ENCODE measurements at regions not wholly inside any gene's neighbourhood (a gene's known extent, or its start where the extent isn't known, plus 50 kb on each side); places are given as distances from the start of the nearest gene placed in this dataset.

DNA sequence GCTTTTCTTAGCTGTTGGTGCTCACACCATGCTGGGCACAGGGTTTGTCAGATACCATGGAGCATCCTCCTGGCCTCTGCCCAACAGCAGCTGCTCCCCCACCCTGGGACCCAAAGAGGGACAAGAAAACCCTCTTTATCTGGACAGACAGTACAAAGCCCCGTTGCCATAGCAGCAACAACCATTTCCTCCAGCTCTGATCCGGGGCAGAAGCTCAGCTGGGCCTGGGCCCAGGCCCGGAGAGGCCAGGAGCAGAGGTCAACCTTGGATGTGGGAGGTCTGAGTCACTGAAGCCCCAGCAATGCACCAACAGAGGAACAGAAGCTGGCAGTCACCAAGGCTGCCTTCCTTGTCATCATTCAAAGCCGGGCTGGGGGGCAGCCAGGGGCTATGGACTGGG is 228.4 kb upstream of the POU3F1 start:
- Histone ChIP-seq H3K36me3 (ENCODE audit: control insufficient read depth, insufficient read depth, low read length) (no peaks in the 10 kb centered on the region), H3K4me3 (ENCODE audit: low read depth, low read length) (no peak overlapping the region), H3K9ac (ENCODE audit: low read depth, low read length) (no peak overlapping the region), H3K4me1 (ENCODE audit: control insufficient read depth, insufficient read depth, low read length) (peaks cover 29% of the 10 kb centered on the region), H3K27ac (ENCODE audit: low read depth, low read length) (no peak overlapping the region), H3K27me3 (ENCODE audit: control insufficient read depth, insufficient read depth, low read length) (no peaks in the 10 kb centered on the region), H3K9me3 (ENCODE audit: control insufficient read depth, insufficient read depth, low read length) (peaks cover 13% of the 10 kb centered on the region)

DNA sequence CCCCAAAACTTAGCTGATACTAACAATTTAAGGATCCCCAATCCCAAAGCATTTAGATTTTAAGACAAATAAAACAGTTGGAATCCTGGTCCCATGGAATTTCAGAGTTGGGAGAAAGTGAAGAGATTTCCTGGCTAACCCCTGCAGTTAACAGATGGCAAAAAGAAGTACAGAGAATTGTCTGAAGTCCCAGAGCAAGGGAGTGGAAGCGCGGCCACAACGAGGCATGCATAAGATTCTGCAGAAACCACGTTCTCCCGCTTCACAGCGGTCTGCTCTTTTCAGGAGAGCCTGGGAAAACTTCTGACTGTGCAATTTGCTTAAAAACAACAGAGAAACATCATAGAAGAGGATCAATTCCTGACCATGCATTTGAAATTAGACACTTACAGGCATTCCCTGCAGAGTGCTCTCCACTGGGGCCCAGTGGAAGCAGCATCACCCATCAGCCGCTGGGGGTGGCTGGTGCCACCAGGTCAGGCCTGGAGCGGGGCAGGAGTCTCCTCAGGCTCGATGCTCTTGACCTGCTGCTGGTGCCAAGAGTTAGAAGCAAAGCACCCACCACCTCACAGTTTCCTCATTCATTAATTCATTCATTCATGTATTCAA is 226.7 kb upstream of the POU3F1 start:
- H3K27ac ChIP-seq (ENCODE audit: low read depth, low read length), result no peak overlapping the region
- H3K9me3 ChIP-seq (ENCODE audit: control insufficient read depth, insufficient read depth, low read length), result no peaks in the 10 kb centered on the region
- no peak overlapping the region for H3K9ac ChIP-seq (ENCODE audit: low read depth, low read length)
- H3K4me3 ChIP-seq (ENCODE audit: low read depth, low read length), result no peak overlapping the region
- H3K4me1 ChIP-seq (ENCODE audit: control insufficient read depth, insufficient read depth, low read length), result peaks cover 37% of the 10 kb centered on the region
- no peaks in the 10 kb centered on the region for H3K36me3 ChIP-seq (ENCODE audit: control insufficient read depth, insufficient read depth, low read length)
- H3K27me3 ChIP-seq (ENCODE audit: control insufficient read depth, insufficient read depth, low read length), result no peaks in the 10 kb centered on the region

DNA sequence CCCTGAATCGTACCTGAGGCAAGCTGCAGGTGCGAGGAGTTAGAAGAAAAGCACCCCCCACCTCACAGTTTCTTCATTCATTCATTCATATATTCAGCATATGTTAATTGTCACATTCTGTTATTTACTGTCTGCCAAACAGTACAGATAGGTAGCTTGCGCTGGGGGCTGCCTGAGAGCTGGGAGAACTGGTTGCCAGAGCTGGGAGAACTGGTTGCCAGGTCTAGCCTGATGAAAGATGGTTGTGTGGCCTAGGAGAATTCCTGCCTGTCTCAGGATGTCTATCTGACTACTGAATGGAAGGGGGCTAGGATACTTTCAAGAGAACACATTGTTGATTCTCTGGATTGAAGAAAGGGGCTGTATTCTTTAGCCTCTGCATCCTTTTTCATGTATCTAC is 225.9 kb upstream of the POU3F1 start:
- no peak overlapping the region for H3K4me3 ChIP-seq (ENCODE audit: low read depth, low read length)
- no peaks in the 10 kb centered on the region for H3K36me3 ChIP-seq (ENCODE audit: control insufficient read depth, insufficient read depth, low read length)
- H3K9me3 ChIP-seq (ENCODE audit: control insufficient read depth, insufficient read depth, low read length), result no peaks in the 10 kb centered on the region
- H3K27ac ChIP-seq (ENCODE audit: low read depth, low read length), result no peak overlapping the region
- H3K4me1 ChIP-seq (ENCODE audit: control insufficient read depth, insufficient read depth, low read length), result peaks cover 41% of the 10 kb centered on the region
- H3K27me3 ChIP-seq (ENCODE audit: control insufficient read depth, insufficient read depth, low read length), result no peaks in the 10 kb centered on the region
- no peak overlapping the region for H3K9ac ChIP-seq (ENCODE audit: low read depth, low read length)

DNA sequence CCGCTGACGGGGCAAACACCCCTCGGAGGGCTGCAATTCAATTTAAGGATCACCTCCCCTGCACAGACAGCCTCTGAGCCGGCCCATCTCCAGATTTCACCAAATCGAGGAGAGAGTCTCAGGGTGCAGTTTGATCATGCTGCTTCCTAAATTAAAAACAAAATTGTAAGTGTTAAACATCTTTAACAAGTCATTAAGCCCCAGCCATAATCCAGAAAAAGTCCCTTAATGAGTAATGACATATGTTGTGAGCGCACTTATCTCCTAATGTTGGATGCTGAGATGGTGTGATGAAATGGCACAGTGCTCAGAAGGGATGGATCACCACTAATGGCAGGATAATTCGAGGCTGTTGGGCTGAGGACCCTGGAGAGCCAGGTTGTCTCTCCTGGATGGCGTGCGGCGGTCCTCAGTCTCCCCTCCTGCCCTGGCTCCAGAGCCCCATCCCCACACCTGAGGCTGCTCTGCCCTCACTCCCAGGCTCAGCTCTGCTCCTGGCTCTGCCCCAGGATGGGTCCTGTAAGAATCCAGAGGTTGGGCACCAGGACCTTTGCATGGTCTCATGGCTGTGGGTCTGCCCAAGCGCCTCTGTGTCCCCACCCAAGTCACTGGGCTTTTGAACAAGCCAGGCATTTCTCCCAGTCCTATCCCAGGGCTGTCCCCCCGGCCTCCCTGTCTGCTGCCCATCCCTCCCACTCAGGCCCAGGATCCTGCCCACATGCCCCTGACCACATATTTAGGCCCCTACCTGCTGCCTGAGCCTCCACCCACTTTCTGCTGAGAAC is 224.4 kb upstream of the POU3F1 start:
- no peaks in the 10 kb centered on the region for H3K27me3 ChIP-seq (ENCODE audit: control insufficient read depth, insufficient read depth, low read length)
- H3K27ac ChIP-seq (ENCODE audit: low read depth, low read length), result peak overlapping the region; percentile 92
- no peaks in the 10 kb centered on the region for H3K9me3 ChIP-seq (ENCODE audit: control insufficient read depth, insufficient read depth, low read length)
- no peaks in the 10 kb centered on the region for H3K36me3 ChIP-seq (ENCODE audit: control insufficient read depth, insufficient read depth, low read length)
- peaks cover 41% of the 10 kb centered on the region for H3K4me1 ChIP-seq (ENCODE audit: control insufficient read depth, insufficient read depth, low read length)
- H3K4me3 ChIP-seq (ENCODE audit: low read depth, low read length), result no peak overlapping the region
- H3K9ac ChIP-seq (ENCODE audit: low read depth, low read length), result no peak overlapping the region

DNA sequence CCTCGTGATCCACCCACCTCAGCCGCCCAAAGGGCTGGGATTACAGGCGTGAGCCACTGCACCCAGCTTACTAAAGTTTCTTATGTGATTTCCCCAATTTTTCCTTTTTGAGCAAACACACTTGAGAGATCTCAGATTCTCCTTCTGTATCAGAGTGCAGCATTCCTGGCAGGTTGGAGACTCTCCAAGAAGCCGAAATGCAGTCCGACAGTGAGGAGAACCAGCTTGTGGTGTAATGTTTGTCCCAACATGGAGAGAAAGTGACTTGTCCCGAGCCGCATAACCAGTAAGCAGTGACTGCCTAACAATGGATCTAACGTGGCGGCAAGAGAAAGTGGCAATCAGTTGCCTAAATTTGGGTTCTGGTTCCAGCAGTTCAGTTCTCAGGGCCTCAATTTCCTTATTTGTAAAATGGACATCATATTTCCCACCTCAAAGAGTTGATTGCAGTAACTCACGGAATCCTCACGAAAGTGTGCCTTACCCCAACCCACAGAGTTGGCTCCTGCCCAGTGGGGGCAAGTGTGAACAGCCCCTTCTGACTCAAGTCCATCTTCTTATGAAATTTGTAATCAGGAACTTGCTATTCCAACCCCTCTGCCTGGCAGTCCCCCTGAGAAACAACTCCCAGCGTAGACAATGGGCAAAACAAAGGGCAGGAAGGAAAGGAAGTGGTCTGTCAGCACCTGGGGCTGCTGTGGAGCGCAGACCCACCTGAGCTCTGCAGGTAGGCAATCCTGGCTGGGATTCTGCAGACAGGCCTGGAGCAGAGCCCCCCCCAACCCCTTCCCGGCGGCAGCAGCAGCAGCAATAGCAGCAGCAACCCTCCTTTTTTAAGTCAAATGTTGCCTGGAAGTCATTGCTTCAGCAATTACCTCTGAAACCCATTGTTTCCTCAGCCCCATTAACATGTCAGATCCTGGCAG is 223.6 kb upstream of the POU3F1 start:
- H3K9ac ChIP-seq (ENCODE audit: low read depth, low read length), result peak overlapping the region; percentile 59
- H3K27ac ChIP-seq (ENCODE audit: low read depth, low read length), result peak overlapping the region; percentile 92
- no peaks in the 10 kb centered on the region for H3K9me3 ChIP-seq (ENCODE audit: control insufficient read depth, insufficient read depth, low read length)
- no peaks in the 10 kb centered on the region for H3K36me3 ChIP-seq (ENCODE audit: control insufficient read depth, insufficient read depth, low read length)
- no peak overlapping the region for H3K4me3 ChIP-seq (ENCODE audit: low read depth, low read length)
- H3K4me1 ChIP-seq (ENCODE audit: control insufficient read depth, insufficient read depth, low read length), result peaks cover 41% of the 10 kb centered on the region
- H3K27me3 ChIP-seq (ENCODE audit: control insufficient read depth, insufficient read depth, low read length), result no peaks in the 10 kb centered on the region

DNA sequence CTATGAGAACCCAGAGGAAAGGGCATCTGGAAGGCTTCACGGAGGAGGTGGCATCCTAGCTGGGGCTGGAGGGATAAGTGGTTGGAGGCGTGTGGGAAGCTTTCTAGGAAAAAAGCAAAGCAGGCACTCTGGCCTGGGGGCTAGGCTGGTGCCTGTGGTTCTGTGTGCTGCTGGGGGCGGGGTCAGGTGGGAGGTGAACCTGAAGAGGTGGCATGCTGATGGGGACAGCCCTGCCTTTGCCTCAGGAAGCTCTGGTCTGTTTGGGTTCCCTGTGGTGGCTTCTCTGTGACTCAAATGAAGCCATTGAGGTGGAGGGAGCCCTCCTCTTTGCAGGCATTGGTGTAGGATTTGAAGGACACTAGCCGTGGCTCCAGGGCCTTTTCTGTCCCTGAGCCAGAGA is 221.6 kb upstream of the POU3F1 start:
- H3K27me3 ChIP-seq (ENCODE audit: control insufficient read depth, insufficient read depth, low read length), result no peaks in the 10 kb centered on the region
- peak overlapping the region; percentile 17 for H3K27ac ChIP-seq (ENCODE audit: low read depth, low read length)
- H3K9ac ChIP-seq (ENCODE audit: low read depth, low read length), result no peak overlapping the region
- H3K36me3 ChIP-seq (ENCODE audit: control insufficient read depth, insufficient read depth, low read length), result no peaks in the 10 kb centered on the region
- no peak overlapping the region for H3K4me3 ChIP-seq (ENCODE audit: low read depth, low read length)
- H3K9me3 ChIP-seq (ENCODE audit: control insufficient read depth, insufficient read depth, low read length), result no peaks in the 10 kb centered on the region
- peaks cover 39% of the 10 kb centered on the region for H3K4me1 ChIP-seq (ENCODE audit: control insufficient read depth, insufficient read depth, low read length)

DNA sequence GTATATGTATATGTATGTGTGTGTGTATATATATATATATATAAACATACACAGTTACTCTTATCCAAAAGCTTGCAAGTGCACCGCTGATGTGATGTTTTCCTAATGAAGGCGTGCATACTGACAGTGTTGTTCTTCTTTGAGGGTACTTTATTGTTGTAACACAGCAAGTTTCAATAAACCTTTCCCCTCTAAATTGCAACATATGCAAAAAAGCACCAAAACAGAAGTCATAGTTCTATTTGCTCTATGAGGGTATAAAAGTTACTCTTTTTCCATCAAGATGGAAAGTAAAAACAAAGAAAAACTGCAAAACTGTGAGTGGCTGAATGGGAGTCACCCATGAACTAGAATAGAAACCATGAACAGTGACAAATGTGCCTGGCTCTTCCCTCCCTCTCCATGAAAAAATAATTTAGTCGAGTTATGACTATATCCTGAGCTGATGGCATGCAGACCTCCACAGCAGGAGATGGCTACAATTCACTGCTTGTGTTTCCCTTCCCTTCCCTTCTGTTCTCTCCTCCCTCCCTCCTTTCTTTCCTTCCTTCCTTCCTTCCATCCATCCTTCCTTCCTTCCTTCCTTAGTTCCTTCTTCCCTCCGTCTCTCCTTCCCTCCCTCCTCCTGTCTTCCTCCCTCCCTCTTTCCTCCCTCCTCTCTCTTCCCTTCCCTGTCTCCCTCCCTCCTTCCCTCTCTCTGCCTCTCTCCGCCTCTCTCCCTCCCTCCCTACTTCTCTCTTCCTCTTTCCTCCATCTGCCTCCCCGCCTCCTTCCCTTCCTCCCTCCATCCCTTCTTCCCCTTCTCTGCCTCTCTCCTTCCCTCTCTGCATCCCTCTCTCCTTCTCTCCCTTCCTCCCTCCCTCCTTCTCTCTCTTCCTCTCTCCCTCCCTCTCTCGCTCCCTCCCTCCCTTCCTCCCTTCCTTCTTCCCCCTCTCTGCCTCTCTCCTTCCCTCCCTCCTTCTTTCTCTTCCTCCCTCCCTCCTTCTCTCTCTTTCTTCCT is 220.7 kb upstream of the POU3F1 start:
- H3K4me1 ChIP-seq (ENCODE audit: control insufficient read depth, insufficient read depth, low read length), result peaks cover 30% of the 10 kb centered on the region
- no peaks in the 10 kb centered on the region for H3K9me3 ChIP-seq (ENCODE audit: control insufficient read depth, insufficient read depth, low read length)
- H3K4me3 ChIP-seq (ENCODE audit: low read depth, low read length), result no peak overlapping the region

DNA sequence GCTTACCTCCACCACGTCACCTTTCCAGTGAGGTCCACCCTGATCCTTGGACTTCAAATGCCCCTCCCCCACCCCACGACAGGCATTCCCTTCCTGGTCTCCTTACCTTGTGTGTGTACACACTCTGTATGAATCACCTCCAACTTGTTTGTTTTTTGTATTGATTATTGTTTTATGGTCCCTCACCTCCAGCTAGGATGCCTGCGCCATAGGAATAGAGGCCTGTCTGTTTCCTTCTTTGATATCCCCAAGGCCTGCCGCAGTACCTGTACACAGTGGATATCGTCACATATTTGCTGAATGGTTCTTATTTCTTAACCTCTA is 219.6 kb upstream of the POU3F1 start:
- H3K27me3 ChIP-seq (ENCODE audit: control insufficient read depth, insufficient read depth, low read length), result no peaks in the 10 kb centered on the region
- H3K9me3 ChIP-seq (ENCODE audit: control insufficient read depth, insufficient read depth, low read length), result no peaks in the 10 kb centered on the region
- H3K27ac ChIP-seq (ENCODE audit: low read depth, low read length), result no peak overlapping the region
- peaks cover 22% of the 10 kb centered on the region for H3K4me1 ChIP-seq (ENCODE audit: control insufficient read depth, insufficient read depth, low read length)
- no peaks in the 10 kb centered on the region for H3K36me3 ChIP-seq (ENCODE audit: control insufficient read depth, insufficient read depth, low read length)
- H3K9ac ChIP-seq (ENCODE audit: low read depth, low read length), result no peak overlapping the region
- H3K4me3 ChIP-seq (ENCODE audit: low read depth, low read length), result no peak overlapping the region

More for the DNA sequence above, 220.7 kb upstream of the POU3F1 start:
- Histone ChIP-seq H3K27me3 (ENCODE audit: control insufficient read depth, insufficient read depth, low read length) (no peaks in the 10 kb centered on the region), H3K9ac (ENCODE audit: low read depth, low read length) (no peak overlapping the region), H3K36me3 (ENCODE audit: control insufficient read depth, insufficient read depth, low read length) (no peaks in the 10 kb centered on the region), H3K27ac (ENCODE audit: low read depth, low read length) (no peak overlapping the region)

DNA sequence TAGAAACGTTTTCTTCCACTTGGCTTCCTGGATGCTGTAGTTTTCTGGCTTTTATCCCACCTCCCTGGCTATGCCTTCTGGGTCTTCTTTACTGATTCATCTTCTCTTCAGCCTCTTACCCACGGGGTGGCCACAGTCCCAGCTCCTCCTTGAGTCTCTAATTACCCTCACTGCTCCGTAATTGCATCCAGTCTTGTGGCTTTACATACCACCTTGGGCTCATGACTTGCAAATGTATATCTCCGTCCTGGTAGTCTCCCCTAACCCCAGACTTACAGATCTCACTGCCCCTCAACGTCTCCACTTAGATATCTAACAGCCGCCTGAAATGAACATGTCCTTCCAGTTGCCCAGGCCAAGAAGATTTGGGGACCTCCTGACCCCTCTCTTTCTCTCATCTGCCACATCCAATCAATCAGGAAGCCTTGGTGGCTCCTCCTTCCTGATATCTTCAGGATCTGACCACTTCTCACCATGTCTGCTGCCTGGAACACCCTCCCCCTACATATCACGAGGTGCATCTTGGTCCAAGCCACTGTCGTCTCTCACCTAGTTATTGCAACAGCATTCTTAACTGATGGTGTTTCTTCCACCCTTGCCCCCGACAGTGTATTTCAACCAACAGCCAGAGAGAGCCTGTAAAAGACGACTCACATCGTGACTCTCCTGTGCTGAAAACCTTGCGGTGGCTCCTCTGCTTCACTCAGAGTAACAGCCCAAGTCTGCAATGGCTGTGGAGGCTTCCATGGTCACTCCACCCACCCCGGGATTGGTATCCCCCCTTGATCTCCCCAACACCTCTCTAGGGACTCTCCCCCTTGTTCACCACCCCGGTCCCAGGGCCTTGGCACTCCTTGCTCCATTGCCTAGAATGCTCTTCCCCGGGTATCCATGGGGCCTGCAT is 219.0 kb upstream of the POU3F1 start:
- Histone ChIP-seq H3K4me3 (ENCODE audit: low read depth, low read length) (no peak overlapping the region), H3K9ac (ENCODE audit: low read depth, low read length) (no peak overlapping the region), H3K27ac (ENCODE audit: low read depth, low read length) (no peak overlapping the region), H3K27me3 (ENCODE audit: control insufficient read depth, insufficient read depth, low read length) (no peaks in the 10 kb centered on the region), H3K36me3 (ENCODE audit: control insufficient read depth, insufficient read depth, low read length) (no peaks in the 10 kb centered on the region), H3K4me1 (ENCODE audit: control insufficient read depth, insufficient read depth, low read length) (peaks cover 17% of the 10 kb centered on the region), H3K9me3 (ENCODE audit: control insufficient read depth, insufficient read depth, low read length) (no peaks in the 10 kb centered on the region)

All from HUES48 (cell line).